ENCODE measurements at regions not wholly inside any gene's neighbourhood (a gene's known extent, or its start where the extent isn't known, plus 50 kb on each side); places are given as distances from the start of the nearest gene placed in this dataset.

- Histone ChIP-seq H3K9me3 (ENCODE audit: control insufficient read depth, insufficient read depth, low read depth, low read length) (no peaks in the 10 kb centered on the region), H3K27ac (ENCODE audit: extremely low read depth, low read depth, low read length) (no peak overlapping the region), H3K4me3 (ENCODE audit: low read depth, low read length) (no peak overlapping the region), H3K4me1 (ENCODE audit: control insufficient read depth, insufficient read depth, low read length) (peaks cover 13% of the 10 kb centered on the region), H3K36me3 (ENCODE audit: control insufficient read depth in 2 of 2, insufficient read depth in 1 of 2, low read length in 2 of 2) (no peaks in the 10 kb centered on the region)
- ChIA-PET POLR2A (no interaction called here), CTCF (no interaction called here)
- TF ChIP-seq ZNF2 (tag by site-specific recombination; IDR thresholded peaks at IDR 0.05) (no peak), ZNF26 (tag by site-specific recombination; IDR thresholded peaks at IDR 0.05) (no peak), ZFP3 (tag by site-specific recombination; IDR thresholded peaks at IDR 0.05; ENCODE audit: low read depth) (no peak), PATZ1 (tag by site-specific recombination; IDR thresholded peaks at IDR 0.05) (no peak), ZNF433 (tag by site-specific recombination; IDR thresholded peaks at IDR 0.05; ENCODE audit: low read depth) (no peak), ZNF146 (tag by site-specific recombination; IDR thresholded peaks at IDR 0.05) (no peak)
Measured at GRCh38 chr12:25327321-25327720, 76.6 kb upstream of the KRAS start.

- POLR2A ChIA-PET, result no interaction called here
- no peaks in the 10 kb centered on the region for H3K36me3 ChIP-seq (ENCODE audit: control insufficient read depth in 2 of 2, insufficient read depth in 1 of 2, low read length in 2 of 2)
- peaks cover 13% of the 10 kb centered on the region for H3K4me1 ChIP-seq (ENCODE audit: control insufficient read depth, insufficient read depth, low read length)
- CTCF ChIA-PET, result interaction anchor here (0.6 kb wide), 1 partner anchor 172 kb away, joined by 3 read pairs; no protein-coding TSS in a partner anchor
- H3K27ac ChIP-seq (ENCODE audit: extremely low read depth, low read depth, low read length), result no peak overlapping the region
- H3K4me3 ChIP-seq (ENCODE audit: low read depth, low read length), result no peak overlapping the region
- no peak for TF ChIP-seq PRDM6 (tag by site-specific recombination; IDR thresholded peaks at IDR 0.05)
- TF ChIP-seq ZNF19 (tag by site-specific recombination; IDR thresholded peaks at IDR 0.05; ENCODE audit: low read depth), result no peak
- no peak for TF ChIP-seq ZBTB6 (tag by site-specific recombination; IDR thresholded peaks at IDR 0.05)
- TF ChIP-seq TSHZ1 (tag by site-specific recombination; IDR thresholded peaks at IDR 0.05; ENCODE audit: borderline replicate concordance), result no peak
- TF ChIP-seq MEIS1 (CRISPR knock-in tag; IDR thresholded peaks at IDR 0.05; ENCODE audit: borderline replicate concordance), result no peak
- TF ChIP-seq ZSCAN16 (tag by site-specific recombination; IDR thresholded peaks at IDR 0.05), result no peak
- TF ChIP-seq ZNF394 (tag by site-specific recombination; IDR thresholded peaks at IDR 0.05; ENCODE audit: borderline replicate concordance), result no peak
- no peaks in the 10 kb centered on the region for H3K9me3 ChIP-seq (ENCODE audit: control insufficient read depth, insufficient read depth, low read depth, low read length)
Measured at GRCh38 chr12:25326326-25326725, 75.6 kb upstream of the KRAS start.
